A673 (cell line): ENCODE measurements at regions not wholly inside any gene's neighbourhood (a gene's known extent, or its start where the extent isn't known, plus 50 kb on each side); places are given as distances from the start of the nearest gene placed in this dataset.

Source experiments
- EZH2 ChIP-seq: fragments of 200-600 bp; sonication (generic); IDR thresholded peaks from 2 replicates; pipeline ENCODE4 v1.6.1; 2017; ENCODE audit warnings: borderline replicate concordance, low read depth, mild to moderate bottlenecking, mixed read lengths, antibody characterized with exemption, low read length; ENCODE audit not compliant: poor library complexity, severe bottlenecking
- TF ChIP-seq, protein P1 (sequence below): fragments of 300-800, 200-600 bp; sonication (generic); conservative IDR thresholded peaks from 2 replicates; pipeline ENCODE4 v1.5.1; 2017; ENCODE audit warnings: low read depth, mild to moderate bottlenecking, antibody characterized with exemption, low read length, moderate library complexity, mixed read lengths

- TF ChIP-seq, protein P1, sequence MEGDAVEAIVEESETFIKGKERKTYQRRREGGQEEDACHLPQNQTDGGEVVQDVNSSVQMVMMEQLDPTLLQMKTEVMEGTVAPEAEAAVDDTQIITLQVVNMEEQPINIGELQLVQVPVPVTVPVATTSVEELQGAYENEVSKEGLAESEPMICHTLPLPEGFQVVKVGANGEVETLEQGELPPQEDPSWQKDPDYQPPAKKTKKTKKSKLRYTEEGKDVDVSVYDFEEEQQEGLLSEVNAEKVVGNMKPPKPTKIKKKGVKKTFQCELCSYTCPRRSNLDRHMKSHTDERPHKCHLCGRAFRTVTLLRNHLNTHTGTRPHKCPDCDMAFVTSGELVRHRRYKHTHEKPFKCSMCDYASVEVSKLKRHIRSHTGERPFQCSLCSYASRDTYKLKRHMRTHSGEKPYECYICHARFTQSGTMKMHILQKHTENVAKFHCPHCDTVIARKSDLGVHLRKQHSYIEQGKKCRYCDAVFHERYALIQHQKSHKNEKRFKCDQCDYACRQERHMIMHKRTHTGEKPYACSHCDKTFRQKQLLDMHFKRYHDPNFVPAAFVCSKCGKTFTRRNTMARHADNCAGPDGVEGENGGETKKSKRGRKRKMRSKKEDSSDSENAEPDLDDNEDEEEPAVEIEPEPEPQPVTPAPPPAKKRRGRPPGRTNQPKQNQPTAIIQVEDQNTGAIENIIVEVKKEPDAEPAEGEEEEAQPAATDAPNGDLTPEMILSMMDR: no peak
- TF ChIP-seq EZH2: no peak
Observed at GRCh38 chr2:16832910-16833309, 167.3 kb upstream of the CYRIA start.
